DMS79 treated with DMSO at 0.1 percent for 48 hours (cell line): ENCODE measurements at regions not wholly inside any gene's neighbourhood (a gene's known extent, or its start where the extent isn't known, plus 50 kb on each side); places are given as distances from the start of the nearest gene placed in this dataset.

Source experiments
- DNase-seq: peaks from one replicate; lab custom pipeline; 2025; lab: John Stamatoyannopoulos, UW

DNA sequence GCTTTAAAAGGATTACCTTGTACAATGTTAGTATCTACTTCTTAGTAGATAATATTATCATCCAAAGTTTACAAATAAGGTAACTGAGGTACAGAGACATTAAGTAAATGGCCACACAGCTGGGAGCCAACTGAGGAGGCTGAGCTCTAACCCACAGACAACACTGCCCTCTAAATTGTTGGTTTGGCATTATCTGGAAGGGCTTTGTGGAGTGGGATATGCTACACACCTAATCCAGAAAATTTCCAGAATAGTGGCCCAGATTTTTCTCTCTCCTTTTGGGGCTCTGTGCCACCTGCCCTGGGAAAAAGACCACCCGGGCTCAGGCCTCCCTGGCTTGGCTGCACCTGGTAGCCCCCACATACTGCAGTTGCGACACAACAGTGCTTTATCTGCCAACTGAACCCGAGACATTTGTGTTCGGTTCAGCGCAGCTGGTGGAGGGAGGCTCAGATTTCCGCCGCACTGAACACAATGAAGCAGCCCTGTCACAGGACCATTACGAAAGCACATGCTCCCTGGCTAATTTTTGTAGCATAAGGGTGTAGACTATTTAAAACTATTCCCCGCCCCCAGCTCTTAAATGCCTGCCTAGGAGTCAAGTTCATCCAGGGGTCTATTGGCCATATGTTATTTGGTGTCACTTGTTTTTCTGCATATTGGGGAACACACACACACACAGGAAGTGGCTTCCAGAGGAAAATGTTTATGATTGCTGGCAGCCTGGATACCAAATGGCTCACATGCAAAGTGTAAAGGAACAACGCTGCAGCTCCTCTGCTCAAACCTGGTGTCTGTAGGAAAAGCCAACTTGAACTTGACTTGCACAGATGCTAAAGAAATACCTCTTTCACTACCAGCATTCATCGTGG is 92.3 kb upstream of the ESRRG start:
- DNase-seq, result no peak

DNA sequence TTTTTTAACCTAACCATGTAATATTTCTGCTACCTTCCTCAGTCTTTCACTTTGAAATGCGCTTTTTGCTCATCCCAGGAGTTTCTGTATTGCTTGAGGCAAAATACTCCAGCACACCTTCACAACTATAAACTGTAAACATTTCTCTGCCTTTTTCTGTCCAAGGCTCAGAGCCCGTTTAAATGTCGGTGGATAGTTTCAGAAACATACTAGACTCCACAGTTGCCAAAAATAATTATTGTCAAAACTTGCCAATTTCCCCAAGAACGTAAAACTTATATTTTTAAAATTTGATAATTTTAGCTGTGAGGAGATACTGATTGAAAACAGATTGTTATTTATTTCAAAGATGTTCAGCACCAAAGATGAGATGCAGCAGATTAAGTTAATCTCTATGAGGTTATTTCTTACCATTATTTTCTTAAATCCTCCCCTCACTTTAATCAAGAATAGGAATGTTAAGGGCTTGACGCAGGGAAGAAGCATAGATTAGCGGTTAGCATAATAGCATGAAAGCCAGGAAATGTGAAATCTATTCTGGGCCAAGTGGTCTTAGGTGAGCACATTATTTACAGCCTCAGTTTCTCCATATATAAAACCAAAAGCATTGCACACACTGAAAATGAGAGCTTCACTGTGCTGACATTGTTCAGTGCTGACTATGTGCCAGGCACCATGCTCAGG is 91.5 kb upstream of the ESRRG start:
- DNase-seq, result no peak

DNA sequence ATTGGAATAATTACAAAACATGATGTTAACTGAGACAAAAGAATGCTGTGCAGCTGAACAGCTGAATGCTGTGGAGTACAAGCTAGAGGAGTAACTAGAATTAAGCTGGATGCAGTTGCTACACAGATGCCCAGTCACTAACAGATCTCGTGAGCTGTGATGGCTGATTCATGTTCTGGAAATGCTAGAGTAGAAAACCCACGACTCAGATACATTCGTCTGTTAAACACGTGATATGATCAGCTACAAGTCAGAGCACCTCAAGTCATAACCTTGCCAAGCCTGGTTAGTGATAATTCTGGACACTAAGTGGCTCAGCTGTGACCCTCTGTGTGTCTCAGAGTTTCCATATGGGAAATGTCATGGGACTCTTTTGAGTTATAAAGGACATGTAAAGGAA is 89.7 kb upstream of the ESRRG start:
- DNase-seq, result no peak

DNA sequence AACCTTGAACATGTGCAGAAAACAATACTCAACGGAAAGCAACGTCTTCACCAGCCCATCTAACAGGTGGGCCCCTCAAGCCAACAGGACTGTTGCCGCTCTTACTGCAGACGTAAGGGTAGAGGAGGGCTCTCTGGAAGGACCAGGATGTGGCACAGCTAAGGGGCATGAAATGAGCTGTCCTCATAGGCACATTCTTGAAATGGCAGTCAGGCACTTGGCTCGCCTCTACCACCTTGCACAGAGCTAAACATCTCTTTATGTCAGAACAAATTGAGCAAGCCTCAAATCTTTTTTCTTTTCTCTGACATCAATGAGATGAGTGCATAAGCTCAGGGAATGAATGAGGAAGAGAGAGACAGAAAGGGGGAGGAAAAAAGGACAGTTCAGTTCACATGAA is 86.4 kb upstream of the ESRRG start:
- DNase-seq, result no peak

DNA sequence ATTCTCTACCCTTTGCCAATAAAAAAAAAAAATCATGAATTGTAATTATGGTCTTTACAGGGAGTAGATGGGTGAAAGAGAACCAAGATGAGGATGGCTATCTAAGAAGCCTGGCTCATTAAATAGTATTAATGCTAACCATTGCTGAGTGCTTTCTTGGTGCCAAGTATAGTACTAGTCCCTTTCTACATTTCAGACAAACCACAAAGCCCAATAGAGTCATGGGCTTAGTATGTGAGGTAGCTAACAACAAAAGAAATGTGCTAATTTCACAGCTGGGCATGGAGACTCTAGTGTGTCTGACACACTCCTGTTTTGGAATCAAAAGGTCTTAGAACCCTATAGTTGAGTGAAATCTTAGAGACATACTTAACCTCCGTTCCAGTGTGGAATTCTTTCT is 84.5 kb upstream of the ESRRG start:
- no peak for DNase-seq

DNA sequence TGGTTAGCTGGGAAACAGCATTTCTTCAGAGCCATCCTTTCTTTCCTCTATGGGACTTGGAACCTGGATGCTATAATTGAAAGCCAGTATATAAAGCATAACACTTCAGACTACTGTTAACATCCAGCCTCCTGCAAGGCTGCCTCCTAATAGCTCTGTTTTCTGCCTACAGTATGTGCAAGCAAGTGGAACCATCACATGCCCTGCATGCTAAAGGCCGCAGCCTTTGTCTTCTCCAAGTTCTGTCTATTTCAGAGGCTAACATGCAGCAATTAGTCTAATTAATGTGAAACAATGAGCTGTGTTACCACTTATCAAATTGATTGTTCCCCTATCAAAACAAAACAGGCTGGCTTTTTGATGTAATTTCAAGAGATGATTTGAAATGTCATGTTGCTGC is 82.7 kb upstream of the ESRRG start:
- no peak for DNase-seq

DNA sequence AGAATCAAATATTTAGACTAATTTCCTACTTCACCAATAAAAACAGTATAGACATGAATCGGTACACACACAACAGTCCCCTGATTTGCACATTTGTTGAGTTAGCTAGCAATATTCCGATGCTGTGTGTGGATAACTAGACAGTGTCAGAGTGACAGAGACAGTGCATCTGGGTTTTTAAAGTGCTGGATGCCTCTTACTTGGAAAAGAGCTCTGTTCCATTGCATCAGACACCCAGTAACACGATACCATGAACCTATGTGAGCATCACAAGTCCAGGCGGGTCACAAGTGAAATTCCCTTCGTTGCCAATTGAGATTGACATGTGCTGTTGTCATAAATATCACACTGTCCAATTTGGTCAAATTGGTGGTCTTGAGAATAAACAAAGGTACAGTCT is 82.0 kb upstream of the ESRRG start:
- DNase-seq, result no peak

DNA sequence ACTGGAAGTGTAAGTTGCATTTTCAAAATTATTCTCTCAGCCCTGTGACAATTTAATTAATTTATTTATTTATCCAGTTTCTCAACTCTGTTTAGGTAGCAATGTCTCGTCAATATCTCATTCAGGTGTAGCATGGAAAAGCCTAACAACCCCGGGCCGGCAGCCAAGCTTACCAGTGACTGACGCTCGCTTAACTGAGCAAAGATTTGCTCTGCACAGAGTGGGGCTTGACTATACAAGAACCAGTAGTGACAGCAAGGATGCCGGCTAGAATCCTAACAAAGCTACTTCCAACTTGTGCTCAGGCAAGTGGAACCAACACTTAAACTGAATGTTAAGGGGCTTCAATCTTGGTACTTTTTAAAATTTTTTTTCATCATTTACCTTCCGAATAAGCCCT is 80.9 kb upstream of the ESRRG start:
- DNase-seq, result no peak

DNA sequence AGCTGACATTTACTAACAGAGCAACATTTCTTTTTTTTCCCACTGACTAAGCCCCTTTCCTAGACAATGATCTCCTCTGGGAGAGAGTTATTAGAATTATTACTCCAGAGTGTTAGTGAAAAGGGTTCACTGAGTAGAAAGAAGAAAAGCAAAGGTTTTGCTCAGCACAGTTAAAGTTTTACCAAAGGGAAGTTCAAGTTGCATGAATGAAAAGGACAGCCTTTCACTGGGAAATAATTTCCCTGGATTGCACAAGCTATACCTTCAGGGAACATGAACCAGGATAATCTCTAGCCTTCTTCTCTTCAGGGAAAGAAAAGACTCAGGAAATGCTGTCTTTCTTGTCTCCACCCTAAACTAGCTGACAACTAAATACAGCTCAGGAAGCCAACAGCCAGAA is 71.4 kb upstream of the ESRRG start:
- DNase-seq, result no peak

DNA sequence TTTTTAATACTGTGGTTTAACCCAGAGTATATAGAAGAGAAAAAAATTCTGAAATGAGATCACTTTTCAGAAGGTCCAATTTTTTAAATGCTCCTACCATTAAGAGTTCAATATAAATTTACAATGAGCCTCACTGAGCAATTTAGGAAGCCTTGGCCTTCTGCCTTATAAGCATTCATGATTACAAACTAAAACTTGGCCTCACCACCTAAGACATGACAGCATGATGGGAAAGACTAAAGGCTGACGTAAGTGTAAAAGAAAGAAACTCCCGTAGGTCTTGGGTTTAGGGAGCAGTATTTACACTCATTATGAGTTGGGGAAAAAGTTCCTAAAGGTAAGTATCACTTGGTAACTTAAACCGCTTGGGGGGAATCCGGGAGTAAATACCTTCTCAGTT is 70.7 kb upstream of the ESRRG start:
- DNase-seq, result no peak

DNA sequence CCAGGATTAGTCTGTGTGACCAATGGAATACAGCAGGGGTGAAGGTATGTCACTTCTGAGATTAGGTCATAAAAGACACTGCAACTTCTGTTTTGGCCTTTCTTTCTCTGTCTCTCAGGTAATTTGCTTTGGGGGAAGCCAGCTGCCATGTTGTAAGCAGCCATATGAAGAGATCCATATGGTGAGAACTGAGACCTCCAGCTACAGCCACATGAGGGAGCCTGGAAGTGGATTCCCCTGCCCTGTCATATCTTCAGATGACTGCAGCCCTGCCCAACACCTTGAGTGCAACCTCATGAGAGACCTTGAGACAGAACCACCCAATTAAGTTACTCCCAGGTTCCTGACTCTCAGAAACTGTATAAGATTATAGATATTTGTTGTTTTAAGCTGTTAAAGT is 70.1 kb upstream of the ESRRG start:
- DNase-seq, result no peak

DNA sequence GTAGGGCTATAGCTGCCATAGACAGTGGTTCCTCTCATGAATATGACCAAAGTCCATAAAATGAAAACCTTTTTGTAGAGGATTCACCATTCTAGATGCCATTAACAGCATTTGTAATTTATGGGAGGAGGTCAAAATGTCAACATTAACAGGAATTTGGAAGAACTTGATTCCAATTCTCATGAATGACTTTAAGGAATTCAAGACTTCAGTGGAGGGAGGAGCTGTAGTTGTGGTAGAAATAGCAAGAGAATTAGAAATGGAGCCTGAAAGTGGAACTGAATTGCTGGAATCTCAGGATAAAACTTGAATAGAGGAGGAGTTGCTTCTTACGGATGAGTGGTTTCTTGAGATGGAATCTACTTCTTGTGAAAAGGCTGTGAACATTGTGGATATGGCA is 65.4 kb upstream of the ESRRG start:
- no peak for DNase-seq

DNA sequence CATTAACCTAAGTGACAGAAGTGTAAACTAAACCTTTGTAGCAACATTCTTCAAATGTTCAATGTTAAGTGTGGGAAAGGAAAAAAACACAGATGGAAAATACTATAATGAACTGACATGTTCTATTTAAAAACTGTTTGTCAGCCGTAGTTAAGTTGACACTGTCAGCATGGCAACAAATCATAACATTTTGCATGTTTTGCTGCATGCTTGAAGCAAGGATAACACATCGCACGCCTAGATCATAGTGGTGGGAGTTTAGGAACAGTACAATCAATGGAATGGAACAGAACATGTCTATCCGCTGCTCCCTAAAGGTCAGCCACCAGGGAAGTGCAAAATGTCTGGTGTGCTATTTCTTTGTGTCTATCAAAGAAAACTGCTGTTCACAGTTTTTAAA is 62.5 kb upstream of the ESRRG start:
- DNase-seq, result no peak

DNA sequence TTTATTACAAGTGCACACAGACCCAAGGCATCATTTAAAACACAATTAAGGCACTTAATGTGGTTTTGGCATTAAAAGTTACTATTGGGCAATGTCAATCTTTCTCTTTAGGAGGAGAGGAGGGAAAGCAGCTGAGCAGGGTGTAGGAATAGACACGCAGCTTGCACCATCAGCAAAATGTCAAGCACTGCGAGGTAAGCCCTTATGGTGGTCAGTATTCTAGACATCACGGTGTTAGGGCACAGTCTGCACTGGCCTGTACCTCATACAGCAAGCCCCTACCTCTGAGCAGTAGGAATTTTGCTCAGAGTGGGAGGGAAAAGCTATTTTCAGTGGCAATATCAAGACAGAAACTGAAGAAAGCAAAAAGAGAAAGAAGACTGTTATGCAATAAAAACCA is 62.0 kb upstream of the ESRRG start:
- no peak for DNase-seq

DNA sequence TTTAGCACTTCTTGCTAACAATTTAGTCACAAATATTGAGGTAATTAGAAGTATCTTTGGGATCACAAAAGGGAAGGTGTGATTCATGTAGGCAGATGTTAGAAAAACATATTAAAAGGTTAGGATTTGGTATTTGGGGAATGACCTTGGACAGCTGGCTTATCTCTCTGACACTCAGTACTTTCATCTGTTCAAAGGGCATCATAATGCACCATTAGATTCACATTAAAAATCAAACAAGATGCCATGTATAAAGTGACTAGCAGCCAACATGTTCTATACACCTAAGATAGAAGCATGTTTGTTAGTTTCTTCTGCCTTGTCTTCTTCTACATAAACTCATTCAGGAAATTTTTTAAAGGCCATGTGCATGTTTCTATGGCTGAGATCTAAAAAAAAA is 56.5 kb upstream of the ESRRG start:
- no peak for DNase-seq

DNA sequence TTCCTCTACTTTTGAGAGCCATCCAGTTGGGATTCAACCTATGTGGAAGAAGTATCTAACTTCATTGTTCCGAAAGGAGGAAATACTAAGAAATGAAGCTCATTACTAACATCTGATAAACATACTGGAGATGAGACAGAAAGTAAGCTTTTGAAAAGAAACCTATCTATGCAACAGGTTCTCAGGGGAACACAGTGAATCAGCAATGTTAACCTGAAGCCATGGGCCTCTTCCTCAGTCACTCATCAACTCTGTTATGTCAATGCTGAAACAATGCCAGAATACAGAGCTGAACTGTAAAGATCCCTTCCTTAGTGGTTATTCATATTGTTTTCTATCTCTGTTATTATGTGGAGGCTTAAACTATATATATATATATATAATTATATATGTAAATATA is 55.5 kb upstream of the ESRRG start:
- no peak for DNase-seq

DNA sequence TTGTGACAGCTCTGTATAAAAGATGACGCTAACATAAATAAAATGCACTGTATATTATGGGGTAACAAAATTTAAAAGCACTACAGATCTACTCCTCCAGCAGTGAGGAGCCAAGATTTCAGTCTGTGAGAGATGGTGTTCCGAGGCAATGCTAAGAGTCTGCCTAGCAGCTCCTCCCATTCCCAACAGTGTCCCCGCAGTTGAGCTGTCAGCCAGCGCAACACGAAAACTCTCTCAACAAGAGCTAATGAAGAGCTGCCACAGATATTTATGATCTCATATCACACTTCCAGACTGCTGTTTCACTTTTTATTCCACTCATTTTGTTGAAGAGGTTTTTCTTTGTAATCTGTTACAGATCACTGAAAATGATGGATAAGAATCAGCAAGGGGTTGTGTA is 53.9 kb upstream of the ESRRG start:
- no peak for DNase-seq
